ENCODE measurements at regions not wholly inside any gene's neighbourhood (a gene's known extent, or its start where the extent isn't known, plus 50 kb on each side); places are given as distances from the start of the nearest gene placed in this dataset.

DNA sequence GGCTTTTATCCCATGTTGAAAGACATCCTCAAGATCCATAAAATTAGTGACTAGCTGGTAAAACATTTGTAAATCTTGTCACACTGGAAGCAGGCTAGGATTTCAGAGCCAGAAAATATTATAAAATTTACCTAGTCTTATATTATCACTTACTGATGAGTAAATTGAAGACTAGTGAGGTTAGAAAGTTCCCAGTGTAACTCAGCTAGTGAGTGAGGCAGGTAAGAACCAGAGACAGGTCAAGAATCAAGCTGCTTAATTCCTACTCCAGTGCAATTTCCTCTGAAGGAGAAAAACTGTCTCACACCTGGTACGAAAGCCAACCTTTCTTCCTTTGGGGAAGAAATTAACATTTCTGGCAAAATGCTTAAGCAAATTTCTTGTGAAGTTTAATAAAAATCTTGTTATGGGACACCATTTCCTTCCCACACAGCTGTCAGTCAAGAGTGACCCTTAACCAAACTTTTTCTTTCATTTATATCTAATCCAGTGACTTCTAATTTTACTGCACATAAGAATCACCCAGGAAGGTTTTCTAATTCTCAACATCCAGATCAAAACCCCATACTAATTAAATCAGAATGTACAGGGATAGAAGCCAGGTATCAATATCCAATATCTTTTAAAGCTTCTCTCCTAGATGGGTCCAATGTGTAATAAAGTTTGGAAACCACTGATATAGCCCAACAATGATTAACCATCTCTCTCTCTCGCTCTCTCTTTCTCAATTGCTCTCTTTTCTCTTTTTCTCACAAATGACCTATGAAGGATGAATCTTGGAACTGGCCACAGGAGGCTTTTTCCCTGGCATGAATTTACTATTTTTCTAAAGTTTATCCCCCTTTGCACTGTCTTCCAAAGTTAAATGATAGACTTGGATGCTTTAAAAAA lies 264.3 kb upstream of the SLC39A10 start:
- ChIA-PET POLR2A (no interaction called here), CTCF (no interaction called here)
- WGBS (ENCODE audit: low lambda C conversion rate), result 97% methylated on average over 2 of the region's 2 CpGs
- H3K9ac ChIP-seq, result no peak overlapping the region
- H3K4me1 ChIP-seq (ENCODE audit: control insufficient read depth in 1 of 2, insufficient read depth in 2 of 2, low read depth in 1 of 2, low read length in 1 of 2), result no peaks in the 10 kb centered on the region; a peak in 1 of 4 replicates
- no peaks in the 10 kb centered on the region for H3K27me3 ChIP-seq (ENCODE audit: insufficient read depth)
- DNase-seq, result no peak
- no peaks in the 10 kb centered on the region for H3K9me3 ChIP-seq
- TF ChIP-seq USF1 (IDR thresholded peaks at IDR 0.05; ENCODE audit: borderline replicate concordance, low read depth) (no peak), GATA2 (CRISPR knock-in tag; IDR thresholded peaks at IDR 0.05) (no peak), TAF1 (IDR thresholded peaks at IDR 0.05; ENCODE audit: borderline replicate concordance, low read depth, low read length) (no peak), FOSL2 (IDR thresholded peaks at IDR 0.05; ENCODE audit: borderline replicate concordance, low read depth) (no peak), FOXJ3 (CRISPR knock-in tag; IDR thresholded peaks at IDR 0.05) (no peak), EZH2phosphoT487 (IDR thresholded peaks at IDR 0.05; ENCODE audit: borderline replicate concordance, low read depth) (no peak), RAD21 (IDR thresholded peaks at IDR 0.05; ENCODE audit: low read length) (no peak), IRF3 (IDR thresholded peaks at IDR 0.05; ENCODE audit: low read depth, low read length) (no peak), GABPA (IDR thresholded peaks at IDR 0.05; ENCODE audit: low read depth) (no peak), EP300 (IDR thresholded peaks at IDR 0.05; ENCODE audit: borderline replicate concordance in 1 of 2, low read depth in 1 of 2, low read length in 1 of 2) (no peak), RCOR1 (IDR thresholded peaks at IDR 0.05; ENCODE audit: low read length) (no peak), YY1 (IDR thresholded peaks at IDR 0.05; ENCODE audit: low read depth) (no peak), SIN3A (IDR thresholded peaks at IDR 0.05; ENCODE audit: borderline replicate concordance, low read depth, low read length) (no peak), FOXM1 (IDR thresholded peaks at IDR 0.05; ENCODE audit: low read depth) (no peak)
- TF ChIP-seq, protein P1, sequence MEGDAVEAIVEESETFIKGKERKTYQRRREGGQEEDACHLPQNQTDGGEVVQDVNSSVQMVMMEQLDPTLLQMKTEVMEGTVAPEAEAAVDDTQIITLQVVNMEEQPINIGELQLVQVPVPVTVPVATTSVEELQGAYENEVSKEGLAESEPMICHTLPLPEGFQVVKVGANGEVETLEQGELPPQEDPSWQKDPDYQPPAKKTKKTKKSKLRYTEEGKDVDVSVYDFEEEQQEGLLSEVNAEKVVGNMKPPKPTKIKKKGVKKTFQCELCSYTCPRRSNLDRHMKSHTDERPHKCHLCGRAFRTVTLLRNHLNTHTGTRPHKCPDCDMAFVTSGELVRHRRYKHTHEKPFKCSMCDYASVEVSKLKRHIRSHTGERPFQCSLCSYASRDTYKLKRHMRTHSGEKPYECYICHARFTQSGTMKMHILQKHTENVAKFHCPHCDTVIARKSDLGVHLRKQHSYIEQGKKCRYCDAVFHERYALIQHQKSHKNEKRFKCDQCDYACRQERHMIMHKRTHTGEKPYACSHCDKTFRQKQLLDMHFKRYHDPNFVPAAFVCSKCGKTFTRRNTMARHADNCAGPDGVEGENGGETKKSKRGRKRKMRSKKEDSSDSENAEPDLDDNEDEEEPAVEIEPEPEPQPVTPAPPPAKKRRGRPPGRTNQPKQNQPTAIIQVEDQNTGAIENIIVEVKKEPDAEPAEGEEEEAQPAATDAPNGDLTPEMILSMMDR (IDR thresholded peaks at IDR 0.05), result no peak
- H3K4me3 ChIP-seq (ENCODE audit: low read depth in 2 of 2, low read length in 1 of 2), result no peak overlapping the region
- no peak overlapping the region for H3K4me2 ChIP-seq
- no peaks in the 10 kb centered on the region for H3K36me3 ChIP-seq (replicated peaks in 1 of 2; ENCODE audit: control insufficient read depth in 1 of 2, insufficient read depth in 2 of 2, low read length in 1 of 2)
- H3F3A ChIP-seq (replicated peaks; ENCODE audit: insufficient read depth), result no peaks in the 10 kb centered on the region
- no peaks in the 10 kb centered on the region for H3K79me2 ChIP-seq (ENCODE audit: insufficient read depth)
- no peak overlapping the region; a peak in 1 of 4 replicates for H3K27ac ChIP-seq (ENCODE audit: low read depth in 2 of 2, low read length in 1 of 2)
- H3K9me2 ChIP-seq, result no peaks in the 10 kb centered on the region
- H4K20me1 ChIP-seq (ENCODE audit: insufficient read depth), result no peaks in the 10 kb centered on the region
- no peak overlapping the region for H2AFZ ChIP-seq (ENCODE audit: low read depth)
